Brain microvascular endothelial cell (primary cell): ENCODE measurements at regions not wholly inside any gene's neighbourhood (a gene's known extent, or its start where the extent isn't known, plus 50 kb on each side); places are given as distances from the start of the nearest gene placed in this dataset.

Experiments used
- DNase-seq: peaks from one replicate; pipeline ENCODE4 v3.0.0-alpha.2; 2020
- H3K27ac ChIP-seq: fragments of 250-450 bp; sonication (Bioruptor Pico); 2 replicates; pipeline ENCODE4 v1.5.1; 2020; ENCODE audit warnings: mild to moderate bottlenecking, moderate library complexity
- H3K27me3 ChIP-seq: fragments of 250-450 bp; sonication (Bioruptor Pico); replicated peaks from 2 replicates; pipeline ENCODE4 v1.5.1; 2020; ENCODE audit warnings: mild to moderate bottlenecking
- H3K36me3 ChIP-seq: fragments of 250-450 bp; sonication (Bioruptor Pico); replicated peaks from 2 replicates; pipeline ENCODE4 v1.5.1; 2020; ENCODE audit warnings: mild to moderate bottlenecking
- H3K4me3 ChIP-seq: 2 replicates; pipeline ENCODE4 v1.5.1; 2011; ENCODE audit warnings: low read depth, mild to moderate bottlenecking, control low read depth, low read length, moderate library complexity
- in situ Hi-C: cut with HindIII; loops from 2 replicates; pipeline ENCODE4 v1.10.0; 2017; ENCODE audit warnings: low sequenced_read_pairs, low pct_ligation_motif_present
- TF ChIP-seq, protein P1 (sequence below): IDR thresholded peaks from 2 replicates; pipeline ENCODE4 v1.5.1; 2011; ENCODE audit warnings: low read depth, mild to moderate bottlenecking, moderate library complexity, low read length, control low read depth, inconsistent platforms; ENCODE audit errors: missing control alignments

DNA sequence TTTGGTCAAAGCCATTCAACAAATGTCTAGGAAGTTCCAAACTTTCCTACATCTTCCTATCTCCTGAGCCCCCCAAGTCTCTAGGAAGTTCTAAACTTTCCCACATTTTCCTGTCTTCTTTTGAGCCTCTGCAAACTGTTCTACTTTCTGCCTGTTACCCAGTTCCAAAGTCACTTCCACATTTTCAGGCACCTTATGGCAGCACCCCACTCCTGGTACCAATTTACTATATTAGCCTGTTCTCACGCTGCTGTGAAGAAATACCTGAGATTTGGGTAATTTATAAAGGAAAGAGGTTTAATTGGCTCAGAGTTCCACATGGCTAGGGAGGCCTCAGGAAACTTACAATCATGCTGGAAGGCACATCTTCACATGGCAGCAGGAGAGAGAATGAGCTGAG lies 869.2 kb downstream of the TDRD15 start:
- Histone ChIP-seq H3K27ac (no peak overlapping the region), H3K27me3 (no peaks in the 10 kb centered on the region), H3K36me3 (no peaks in the 10 kb centered on the region), H3K4me3 (no peak overlapping the region)
- in situ Hi-C loops = no loop called here
- TF ChIP-seq, protein P1, sequence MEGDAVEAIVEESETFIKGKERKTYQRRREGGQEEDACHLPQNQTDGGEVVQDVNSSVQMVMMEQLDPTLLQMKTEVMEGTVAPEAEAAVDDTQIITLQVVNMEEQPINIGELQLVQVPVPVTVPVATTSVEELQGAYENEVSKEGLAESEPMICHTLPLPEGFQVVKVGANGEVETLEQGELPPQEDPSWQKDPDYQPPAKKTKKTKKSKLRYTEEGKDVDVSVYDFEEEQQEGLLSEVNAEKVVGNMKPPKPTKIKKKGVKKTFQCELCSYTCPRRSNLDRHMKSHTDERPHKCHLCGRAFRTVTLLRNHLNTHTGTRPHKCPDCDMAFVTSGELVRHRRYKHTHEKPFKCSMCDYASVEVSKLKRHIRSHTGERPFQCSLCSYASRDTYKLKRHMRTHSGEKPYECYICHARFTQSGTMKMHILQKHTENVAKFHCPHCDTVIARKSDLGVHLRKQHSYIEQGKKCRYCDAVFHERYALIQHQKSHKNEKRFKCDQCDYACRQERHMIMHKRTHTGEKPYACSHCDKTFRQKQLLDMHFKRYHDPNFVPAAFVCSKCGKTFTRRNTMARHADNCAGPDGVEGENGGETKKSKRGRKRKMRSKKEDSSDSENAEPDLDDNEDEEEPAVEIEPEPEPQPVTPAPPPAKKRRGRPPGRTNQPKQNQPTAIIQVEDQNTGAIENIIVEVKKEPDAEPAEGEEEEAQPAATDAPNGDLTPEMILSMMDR = no peak
- DNase-seq = no peak

DNA sequence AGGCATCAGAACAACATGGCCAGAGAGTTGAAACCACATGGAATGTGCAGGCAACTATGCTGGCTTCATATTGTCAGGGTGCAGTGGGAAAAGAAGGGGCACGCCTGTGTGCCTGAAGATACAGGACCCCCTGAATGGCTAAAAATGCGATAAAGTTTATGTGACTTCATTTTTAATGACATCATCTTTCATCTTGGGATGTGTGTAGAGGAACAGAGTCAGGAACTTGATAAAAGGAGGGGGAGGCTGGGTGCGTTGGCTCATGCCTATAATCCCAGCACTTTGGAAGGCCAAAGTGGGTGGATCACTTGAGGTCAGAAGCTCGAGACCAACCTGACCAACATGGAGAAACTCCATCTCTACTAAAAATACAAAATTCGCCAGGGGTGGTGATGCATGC lies 872.6 kb downstream of the TDRD15 start:
- Histone ChIP-seq H3K4me3 (no peak overlapping the region), H3K36me3 (no peaks in the 10 kb centered on the region), H3K27ac (no peak overlapping the region), H3K27me3 (no peaks in the 10 kb centered on the region)
- in situ Hi-C loops = no loop called here
- DNase-seq = no peak
- TF ChIP-seq, protein P1 = no peak

DNA sequence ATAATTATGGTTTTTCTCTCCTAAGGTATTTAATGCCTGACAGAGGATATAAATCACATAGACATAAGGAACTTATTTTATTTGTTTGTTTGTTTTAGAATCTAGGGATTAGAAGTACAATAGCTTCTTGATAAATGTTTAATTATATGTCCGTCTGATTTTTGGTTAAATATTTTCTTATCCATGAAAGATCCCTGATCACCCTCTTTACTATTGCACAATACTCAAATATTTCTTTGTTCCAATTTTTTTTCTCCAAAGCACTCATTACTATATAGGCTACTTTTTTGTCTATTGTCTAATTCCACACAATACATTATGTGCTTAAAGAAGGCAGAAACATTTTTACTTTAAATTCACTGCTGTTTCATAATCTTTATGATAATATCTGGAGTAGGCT lies 875.8 kb downstream of the TDRD15 start:
- no peak for DNase-seq
- Histone ChIP-seq H3K4me3 (no peak overlapping the region), H3K27me3 (no peaks in the 10 kb centered on the region), H3K36me3 (no peaks in the 10 kb centered on the region), H3K27ac (no peak overlapping the region)
- in situ Hi-C loops = no loop called here
- TF ChIP-seq, protein P1 = no peak

DNA sequence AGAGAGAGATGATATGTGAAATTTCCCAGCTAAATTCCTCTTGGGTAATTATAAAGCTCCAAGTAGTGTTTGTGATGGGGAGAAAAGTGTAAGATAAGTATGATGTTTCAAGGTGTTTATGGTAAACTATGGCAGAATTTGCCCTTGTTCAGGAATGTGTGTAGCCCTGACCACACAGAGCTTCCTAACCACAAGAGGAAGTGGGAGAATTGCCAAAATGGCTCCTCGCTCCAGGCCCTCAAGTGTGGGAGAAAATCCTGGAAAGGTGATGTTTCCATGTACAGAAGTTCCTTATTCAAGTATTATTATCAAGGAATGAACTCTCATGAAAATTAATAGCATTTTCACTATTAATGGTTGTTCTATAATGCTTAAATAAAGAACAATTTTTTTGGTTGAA lies 878.3 kb downstream of the TDRD15 start:
- in situ Hi-C loops = no loop called here
- Histone ChIP-seq H3K27ac (no peak overlapping the region), H3K36me3 (no peaks in the 10 kb centered on the region), H3K4me3 (no peak overlapping the region), H3K27me3 (no peaks in the 10 kb centered on the region)
- TF ChIP-seq, protein P1 = no peak
- no peak for DNase-seq

DNA sequence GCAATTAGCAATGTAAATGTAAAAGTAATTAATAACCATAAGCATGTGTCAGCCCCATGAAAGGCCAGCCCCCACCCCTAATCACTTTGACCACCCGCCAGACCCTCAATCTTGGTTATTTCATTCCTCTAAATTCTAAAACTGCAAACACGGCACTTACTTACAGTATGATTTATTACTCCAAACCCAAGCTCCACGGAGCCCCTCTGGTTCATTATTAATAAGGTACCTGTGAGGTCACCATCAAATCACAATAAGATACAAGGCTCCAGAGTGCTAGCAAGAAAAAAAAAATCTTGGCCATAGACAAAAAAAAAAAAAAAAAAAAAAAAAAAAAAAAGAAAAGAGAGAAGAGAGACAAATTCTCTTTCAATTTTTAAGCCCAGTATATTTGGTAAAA lies 879.5 kb downstream of the TDRD15 start:
- H3K27ac ChIP-seq = no peak overlapping the region
- in situ Hi-C loops = no loop called here
- TF ChIP-seq, protein P1 = no peak
- no peaks in the 10 kb centered on the region for H3K36me3 ChIP-seq
- no peak for DNase-seq
- no peaks in the 10 kb centered on the region for H3K27me3 ChIP-seq
- H3K4me3 ChIP-seq = no peak overlapping the region

DNA sequence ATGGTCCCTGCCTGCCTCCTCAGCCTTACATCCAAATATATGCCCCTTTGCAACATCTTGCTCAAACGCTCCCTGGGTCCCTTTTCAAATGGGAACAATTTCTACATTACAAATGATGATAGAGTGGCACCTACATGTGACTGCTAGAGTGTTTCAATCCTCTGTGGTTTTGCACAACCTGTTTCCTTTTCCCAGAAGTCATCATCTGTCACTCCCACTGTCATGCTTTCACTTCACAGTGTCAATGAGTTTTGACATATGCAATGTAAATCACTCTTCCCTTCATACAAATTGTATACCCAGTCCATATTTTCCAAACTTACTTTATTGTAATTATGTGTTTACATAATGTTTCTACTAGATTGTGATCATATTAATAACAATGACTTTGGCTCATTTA lies 887.3 kb downstream of the TDRD15 start:
- TF ChIP-seq, protein P1 = no peak
- in situ Hi-C loops = no loop called here
- H3K4me3 ChIP-seq = no peak overlapping the region
- no peaks in the 10 kb centered on the region for H3K36me3 ChIP-seq
- no peak for DNase-seq
- H3K27ac ChIP-seq = no peak overlapping the region
- H3K27me3 ChIP-seq = no peaks in the 10 kb centered on the region
